Caco-2 (cell line): ENCODE measurements at regions not wholly inside any gene's neighbourhood (a gene's known extent, or its start where the extent isn't known, plus 50 kb on each side); places are given as distances from the start of the nearest gene placed in this dataset.

Experiments used
- BruUV-seq: library from RNA; stranded (reverse); fragments of 400-500 nt; replicated peaks from 2 replicates; lab custom pipeline; 2021; lab: Mats Ljungman, UMichigan
- CTCF ChIA-PET: fragments of 300-600 bp; sonication (Branson Sonifier 250); formaldehyde crosslinking; loops from one replicate; lab custom pipeline; 2022; ENCODE audit warnings: antibody characterized with exemption; lab: Charles Lee
- POLR2A ChIA-PET: fragments of 300-600 bp; sonication (Branson Sonifier 250); formaldehyde crosslinking; loops from one replicate; lab custom pipeline; 2022; ENCODE audit warnings: antibody characterized with exemption; lab: Charles Lee
- DNase-seq, 2 experiments: peaks; one replicate each; pipeline versions ENCODE4 v3.0.0 to v3.0.0-alpha.2; 2020 to 2022
- H3K27me3 ChIP-seq: replicated peaks from 2 replicates; pipeline ENCODE4 v1.6.0; 2011; ENCODE audit warnings: low read length; ENCODE audit not compliant: control insufficient read depth, insufficient read depth
- H3K36me3 ChIP-seq: 2 replicates; pipeline ENCODE4 v1.5.1; 2011; ENCODE audit warnings: low read length; ENCODE audit not compliant: control insufficient read depth, insufficient read depth
- H3K4me1 ChIP-seq: fragments of 250-450 bp; sonication (Bioruptor Pico); 2 replicates; pipeline ENCODE4 v1.5.1; 2020; ENCODE audit warnings: mild to moderate bottlenecking
- H3K4me3 ChIP-seq: 2 replicates; pipeline ENCODE4 v1.5.1; 2011; ENCODE audit warnings: low read depth, mild to moderate bottlenecking, control low read depth, low read length
- H3K9me3 ChIP-seq: fragments of 250-450 bp; sonication (Bioruptor Pico); 2 replicates; pipeline ENCODE4 v1.5.1; 2020; ENCODE audit warnings: mild to moderate bottlenecking, moderate library complexity
- H3K27ac Mint-ChIP-seq: one replicate; pipeline ENCODE4 v1.8.0; 2022; ENCODE audit warnings: mixed read lengths; ENCODE audit not compliant: unreplicated experiment
- H3K27me3 Mint-ChIP-seq: one replicate; pipeline ENCODE4 v1.8.0; 2022; ENCODE audit warnings: mixed read lengths; ENCODE audit not compliant: insufficient read depth, unreplicated experiment
- H3K36me3 Mint-ChIP-seq: one replicate; pipeline ENCODE4 v1.8.0; 2022; ENCODE audit warnings: mild to moderate bottlenecking, mixed read lengths; ENCODE audit not compliant: insufficient read depth, unreplicated experiment
- H3K4me1 Mint-ChIP-seq: one replicate; pipeline ENCODE4 v1.8.0; 2022; ENCODE audit warnings: low read depth, mixed read lengths; ENCODE audit not compliant: unreplicated experiment
- H3K4me3 Mint-ChIP-seq: one replicate; pipeline ENCODE4 v1.8.0; 2022; ENCODE audit warnings: mild to moderate bottlenecking, moderate library complexity, mixed read lengths; ENCODE audit not compliant: unreplicated experiment
- H3K9me3 Mint-ChIP-seq: one replicate; pipeline ENCODE4 v1.8.0; 2022; ENCODE audit warnings: mixed read lengths; ENCODE audit not compliant: unreplicated experiment
- CTCF ChIP-seq, 2 experiments: fragments of 200-600 bp in 1 of 2; IDR thresholded peaks; 1 replicate in 1 of 2; 2 replicates in 1 of 2; pipeline versions ENCODE4 v1.5.1 to v1.8.0; 2011 to 2022; ENCODE audit warnings: antibody characterized with exemption in 1 of 2, control low read depth in 1 of 2, inconsistent platforms in 1 of 2, low read depth in 1 of 2, low read length in 1 of 2, mild to moderate bottlenecking in 1 of 2, moderate library complexity in 1 of 2; ENCODE audit not compliant: insufficient read depth in 1 of 2, severe bottlenecking in 1 of 2, unreplicated experiment in 1 of 2
- intact Hi-C: fragments of 100-400 bp; cut with micrococcal nuclease; formaldehyde crosslinking; loops from one replicate; pipeline ENCODE4 v1.10.0; 2022; ENCODE audit not compliant: unreplicated experiment

- ChIA-PET POLR2A (no interaction called here), CTCF (no interaction called here)
- no peaks in the 10 kb centered on the region for H3K36me3 ChIP-seq
- H3K4me1 Mint-ChIP-seq = no peaks in the 10 kb centered on the region
- no peaks in the 10 kb centered on the region for H3K27me3 Mint-ChIP-seq
- BruUV-seq = no TSS peak
- no peak overlapping the region for H3K4me3 ChIP-seq
- H3K9me3 ChIP-seq = no peaks in the 10 kb centered on the region; the same call in 1 of the 2 replicates
- no peak for TF ChIP-seq CTCF (IDR thresholded peaks at IDR 0.05; ENCODE audit: insufficient read depth in 1 of 2, low read depth in 1 of 2, low read length in 1 of 2, severe bottlenecking in 1 of 2, unreplicated experiment in 1 of 2)
- H3K27me3 ChIP-seq = no peaks in the 10 kb centered on the region
- H3K9me3 Mint-ChIP-seq = no peaks in the 10 kb centered on the region
- DNase-seq = no peak
- no peak overlapping the region for H3K27ac Mint-ChIP-seq
- H3K36me3 Mint-ChIP-seq = no peaks in the 10 kb centered on the region
- H3K4me1 ChIP-seq = no peaks in the 10 kb centered on the region
- no peak overlapping the region for H3K4me3 Mint-ChIP-seq
- intact Hi-C loops = no loop called here
Measured at GRCh38 chr12:126681676-126682075, 1585.3 kb upstream of the TMEM132C start.

GRCh38 chr12:126684703-126685102 lies 1582.3 kb upstream of the TMEM132C start:
- Histone ChIP-seq H3K27me3 (no peaks in the 10 kb centered on the region), H3K4me1 (no peaks in the 10 kb centered on the region), H3K9me3 (no peaks in the 10 kb centered on the region; the same call in 1 of the 2 replicates), H3K4me3 (no peak overlapping the region), H3K36me3 (no peaks in the 10 kb centered on the region)
- POLR2A ChIA-PET = no interaction called here
- Mint-ChIP-seq H3K36me3 (no peaks in the 10 kb centered on the region), H3K4me3 (no peak overlapping the region), H3K4me1 (no peaks in the 10 kb centered on the region), H3K27me3 (no peaks in the 10 kb centered on the region), H3K9me3 (no peaks in the 10 kb centered on the region), H3K27ac (no peak overlapping the region)
- no peak for TF ChIP-seq CTCF (IDR thresholded peaks at IDR 0.05; ENCODE audit: insufficient read depth in 1 of 2, low read depth in 1 of 2, low read length in 1 of 2, severe bottlenecking in 1 of 2, unreplicated experiment in 1 of 2)
- BruUV-seq = no TSS peak
- DNase-seq = no peak
- intact Hi-C loops = no loop called here
- CTCF ChIA-PET = no interaction called here

DNA sequence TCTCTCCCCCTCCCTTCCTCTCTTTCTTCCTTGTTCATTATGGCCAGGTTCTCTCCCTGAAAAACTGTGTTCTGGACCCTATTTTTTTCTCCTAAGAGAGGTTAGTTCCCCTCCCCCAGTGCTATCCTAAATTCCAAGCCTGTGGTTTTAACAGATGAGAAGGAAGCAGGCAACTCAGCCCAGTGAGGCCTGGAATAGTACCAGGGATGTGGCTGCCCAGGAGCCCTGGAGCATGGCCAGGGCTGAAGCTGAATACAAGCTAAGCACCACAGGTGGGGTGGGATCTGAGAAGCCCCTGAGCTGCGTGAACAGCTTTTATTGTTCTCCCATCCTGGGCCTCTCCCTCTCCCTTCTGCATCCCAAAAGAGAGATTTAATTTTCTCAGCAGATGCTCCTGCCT lies 1581.3 kb upstream of the TMEM132C start:
- Histone ChIP-seq H3K36me3 (no peaks in the 10 kb centered on the region), H3K4me1 (no peaks in the 10 kb centered on the region), H3K4me3 (no peak overlapping the region), H3K27me3 (no peaks in the 10 kb centered on the region), H3K9me3 (no peaks in the 10 kb centered on the region; the same call in 1 of the 2 replicates)
- H3K4me1 Mint-ChIP-seq = no peaks in the 10 kb centered on the region
- no peaks in the 10 kb centered on the region for H3K36me3 Mint-ChIP-seq
- ChIA-PET POLR2A (no interaction called here), CTCF (no interaction called here)
- no peak for DNase-seq
- intact Hi-C loops = no loop called here
- H3K4me3 Mint-ChIP-seq = no peak overlapping the region
- H3K27me3 Mint-ChIP-seq = no peaks in the 10 kb centered on the region
- BruUV-seq = no TSS peak
- no peak overlapping the region for H3K27ac Mint-ChIP-seq
- no peak for TF ChIP-seq CTCF (IDR thresholded peaks at IDR 0.05; ENCODE audit: insufficient read depth in 1 of 2, low read depth in 1 of 2, low read length in 1 of 2, severe bottlenecking in 1 of 2, unreplicated experiment in 1 of 2)
- H3K9me3 Mint-ChIP-seq = no peaks in the 10 kb centered on the region
